HG03139 (cell line): ENCODE measurements at regions not wholly inside any gene's neighbourhood (a gene's known extent, or its start where the extent isn't known, plus 50 kb on each side); places are given as distances from the start of the nearest gene placed in this dataset.

ENCODE experiments used
- ATAC-seq: cut with Tn5 transposase; IDR thresholded peaks from one replicate; pipeline ENCODE4 v1.9.1; 2021; ENCODE audit not compliant: unreplicated experiment

DNA sequence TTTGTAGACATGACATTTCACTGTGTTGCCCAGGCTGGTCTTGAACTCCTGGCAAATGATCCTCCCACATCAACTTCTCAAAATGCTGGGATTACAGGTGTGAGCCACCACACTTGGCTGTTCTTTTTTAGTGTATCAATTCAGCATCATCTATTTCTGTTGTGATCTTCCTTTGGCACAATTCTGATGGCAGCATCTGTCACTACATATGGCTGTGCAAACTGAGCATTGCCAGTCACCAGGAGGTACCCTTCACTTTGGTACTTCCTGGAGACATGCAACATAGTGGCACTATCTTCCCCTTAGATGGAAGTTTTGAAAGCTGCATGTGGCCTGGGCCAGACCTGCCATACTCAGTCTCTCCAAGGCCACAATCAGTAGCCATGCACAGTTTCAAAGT is 467.1 kb upstream of the TMPO start:
- ATAC-seq: no peak

DNA sequence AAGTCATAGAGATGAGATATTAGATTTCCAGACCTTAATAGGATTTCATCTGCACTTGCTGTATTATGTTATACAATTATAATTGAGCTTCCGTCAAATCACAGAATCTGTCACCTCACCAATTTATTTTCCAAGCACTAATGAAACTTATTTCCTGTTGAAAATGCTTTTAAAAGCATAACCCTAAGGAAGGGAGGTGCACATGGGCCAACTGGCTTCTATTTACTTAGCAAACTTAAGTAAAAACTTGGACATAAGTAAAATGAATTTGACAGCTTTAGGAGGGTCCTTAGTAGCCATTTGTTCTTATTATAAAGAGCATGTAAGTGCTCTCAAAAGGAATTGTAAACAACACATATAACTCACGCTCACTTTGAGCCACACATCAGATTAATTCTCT is 462.2 kb upstream of the TMPO start:
- no peak for ATAC-seq

DNA sequence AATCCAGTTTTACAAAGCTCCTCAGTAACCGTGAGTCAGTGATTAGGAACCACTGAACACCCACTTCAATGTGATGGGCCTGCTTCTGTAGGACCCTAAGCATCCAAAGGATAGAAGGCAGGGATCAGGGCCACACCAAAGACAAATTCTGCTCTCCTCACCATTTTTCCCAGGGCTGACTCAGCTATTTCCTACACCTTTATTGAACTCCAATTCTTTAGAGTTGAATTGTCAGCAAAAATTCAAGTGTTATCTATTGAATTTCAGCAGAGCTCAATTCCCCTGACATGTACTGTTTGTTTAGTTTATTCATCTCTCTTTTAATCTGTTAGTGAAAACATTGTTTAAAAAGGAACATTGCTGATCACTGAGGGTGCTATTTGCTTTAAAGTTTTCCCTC is 457.7 kb upstream of the TMPO start:
- no peak for ATAC-seq

DNA sequence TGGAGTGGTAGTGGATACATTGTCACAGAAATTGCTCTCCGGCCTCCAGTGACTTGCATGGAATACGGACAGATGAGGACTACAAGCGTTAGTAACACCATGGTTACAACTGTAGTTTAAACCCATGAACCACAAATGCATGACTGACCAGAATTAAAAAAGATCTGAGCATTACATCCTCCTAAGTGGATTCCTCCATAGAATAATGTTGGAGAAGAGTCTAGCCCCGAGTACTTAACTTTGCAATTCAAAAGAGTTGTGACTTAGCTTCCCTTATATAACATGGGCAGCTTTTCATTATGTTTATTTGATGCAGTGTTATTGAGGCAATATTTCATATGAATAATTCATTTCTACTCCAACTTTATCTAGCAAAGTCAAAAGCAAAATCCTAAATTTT is 457.2 kb upstream of the TMPO start:
- no peak for ATAC-seq

- no peak for ATAC-seq
These were observed 456.6 kb upstream of the TMPO start for GRCh38 chr12:98058838-98059237.

DNA sequence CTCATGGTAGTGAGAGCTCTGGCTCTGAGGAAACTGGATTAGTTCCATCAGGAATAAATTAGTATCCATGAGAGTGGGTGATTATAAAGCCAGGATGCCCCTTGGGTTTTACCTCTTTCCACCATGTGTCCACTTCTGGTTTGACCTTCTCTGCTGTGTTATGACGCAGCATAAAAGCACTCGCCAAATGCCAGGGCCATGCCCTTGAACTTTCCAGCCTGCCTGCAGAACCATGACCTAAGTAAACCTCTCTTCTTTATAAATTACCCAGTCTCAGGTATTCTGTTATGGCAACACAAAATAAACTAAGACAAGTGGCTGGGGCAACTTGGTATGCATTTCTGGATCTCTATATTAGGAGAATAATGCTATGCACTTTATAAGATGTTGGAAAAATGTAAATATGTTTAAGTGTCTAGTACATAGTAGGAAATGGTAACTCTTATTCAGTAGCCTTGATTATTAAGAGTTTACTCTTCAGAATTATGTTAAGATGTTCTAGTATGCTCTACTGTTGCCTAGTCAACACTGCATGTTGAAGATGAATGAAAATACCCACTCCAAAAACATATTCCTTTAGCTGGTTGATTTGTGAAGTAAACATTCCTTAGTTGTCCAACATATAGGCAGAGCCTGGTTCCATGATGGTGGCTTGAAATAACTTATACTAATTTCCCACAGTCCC is 455.6 kb upstream of the TMPO start:
- no peak for ATAC-seq

GRCh38 chr12:98060411-98060810 is 455.0 kb upstream of the TMPO start:
- no peak for ATAC-seq

- ATAC-seq: no peak
These were observed 452.7 kb upstream of the TMPO start for GRCh38 chr12:98062464-98063245.

- no peak for ATAC-seq
These were observed 450.9 kb upstream of the TMPO start for GRCh38 chr12:98064501-98064900.

DNA sequence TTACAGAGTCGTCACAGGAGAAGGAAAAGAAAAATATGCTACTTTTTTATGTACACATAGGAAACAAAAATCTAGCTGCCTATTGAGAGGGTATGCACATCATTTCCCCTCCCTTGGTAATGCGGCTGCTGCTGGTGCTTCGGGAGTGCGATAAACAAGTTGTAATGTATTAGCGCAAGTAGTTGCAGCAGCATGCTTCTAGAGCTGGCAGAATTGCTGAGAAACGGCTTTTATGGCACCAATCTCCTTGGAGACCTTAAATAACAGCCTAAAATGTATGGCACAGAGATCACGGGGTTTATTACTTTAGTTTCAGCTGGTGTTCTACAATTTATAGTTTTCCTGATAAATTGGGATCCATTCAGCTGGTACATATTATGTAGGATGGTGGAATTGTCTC is 447.6 kb upstream of the TMPO start:
- ATAC-seq: no peak

DNA sequence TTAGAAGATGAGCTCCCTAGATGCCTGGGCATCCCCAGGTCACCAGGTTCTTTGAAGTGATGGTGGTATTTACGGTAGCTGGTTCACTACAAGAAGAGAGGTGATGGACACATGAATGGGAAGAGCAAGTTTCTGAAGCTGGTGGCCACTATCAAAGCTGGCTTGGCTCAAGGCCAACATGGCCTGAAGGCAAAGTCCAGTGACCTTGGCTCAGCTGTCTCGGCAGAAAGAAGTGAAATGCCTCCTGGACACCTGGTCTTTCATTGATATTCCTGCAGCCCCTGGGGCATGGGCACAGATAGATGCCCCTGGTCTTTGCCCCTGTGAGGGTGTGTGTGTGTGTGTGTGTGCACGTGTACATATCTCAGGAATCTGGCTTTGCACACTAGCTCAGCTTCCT is 441.8 kb upstream of the TMPO start:
- no peak for ATAC-seq

DNA sequence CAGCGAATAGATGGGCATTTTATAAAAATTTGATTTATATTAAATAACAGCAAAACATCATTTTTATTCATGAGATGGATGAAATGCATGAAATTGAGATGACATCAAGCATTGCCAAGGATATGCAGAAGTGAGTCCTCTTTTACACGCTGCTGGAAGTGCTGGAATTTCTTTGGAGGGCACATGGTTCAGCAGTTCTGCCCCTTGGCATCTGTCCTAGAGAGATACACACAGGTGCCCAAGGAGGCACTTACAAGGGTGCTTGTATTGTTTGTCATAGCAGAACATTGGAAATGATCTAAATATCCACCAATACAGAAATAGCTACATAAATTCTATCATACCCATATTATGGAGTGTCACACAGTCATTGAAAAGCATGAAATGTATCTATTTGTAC is 441.1 kb upstream of the TMPO start:
- no peak for ATAC-seq

DNA sequence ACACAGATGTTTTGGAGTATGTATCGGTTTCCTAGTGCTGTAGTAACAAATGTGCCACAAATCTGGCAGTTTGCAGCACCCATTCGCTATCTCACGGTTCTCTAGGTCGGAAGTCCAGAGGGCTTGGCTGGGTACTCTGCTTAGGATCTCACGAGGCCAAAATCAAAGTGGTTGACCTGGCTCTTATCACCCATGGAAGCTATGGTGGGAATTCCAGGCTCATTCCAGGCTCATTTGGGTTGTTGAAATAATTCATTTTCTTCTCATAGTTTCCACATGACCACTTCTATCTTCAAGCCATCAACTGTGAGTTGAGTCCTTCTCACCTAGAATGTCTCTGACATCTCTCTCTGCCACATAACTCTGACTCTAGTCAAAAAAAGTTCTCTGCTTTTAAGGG is 431.0 kb upstream of the TMPO start:
- ATAC-seq: no peak

- no peak for ATAC-seq
These were observed 430.2 kb upstream of the TMPO start for GRCh38 chr12:98085046-98085755.

- no peak for ATAC-seq
These were observed 424.7 kb upstream of the TMPO start for GRCh38 chr12:98090731-98091130.

DNA sequence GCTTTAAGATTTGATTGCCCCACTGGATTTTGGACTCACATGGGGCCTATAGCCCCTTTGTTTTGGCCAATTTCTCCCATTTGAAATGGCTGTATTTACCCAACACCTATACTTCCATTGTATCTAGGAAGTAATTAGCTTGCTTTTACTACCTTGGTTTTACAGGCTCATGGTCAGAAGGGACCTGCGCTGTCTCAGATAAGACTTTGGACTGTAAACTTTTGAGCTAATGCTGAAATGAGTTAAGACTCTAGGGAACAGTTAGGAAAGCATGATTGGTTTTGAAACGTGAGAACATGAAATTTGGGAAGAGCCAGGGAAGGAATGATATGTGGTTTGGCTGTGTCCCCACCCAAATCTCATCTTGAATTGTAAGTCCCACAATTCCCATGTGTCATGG is 419.0 kb upstream of the TMPO start:
- ATAC-seq: no peak

DNA sequence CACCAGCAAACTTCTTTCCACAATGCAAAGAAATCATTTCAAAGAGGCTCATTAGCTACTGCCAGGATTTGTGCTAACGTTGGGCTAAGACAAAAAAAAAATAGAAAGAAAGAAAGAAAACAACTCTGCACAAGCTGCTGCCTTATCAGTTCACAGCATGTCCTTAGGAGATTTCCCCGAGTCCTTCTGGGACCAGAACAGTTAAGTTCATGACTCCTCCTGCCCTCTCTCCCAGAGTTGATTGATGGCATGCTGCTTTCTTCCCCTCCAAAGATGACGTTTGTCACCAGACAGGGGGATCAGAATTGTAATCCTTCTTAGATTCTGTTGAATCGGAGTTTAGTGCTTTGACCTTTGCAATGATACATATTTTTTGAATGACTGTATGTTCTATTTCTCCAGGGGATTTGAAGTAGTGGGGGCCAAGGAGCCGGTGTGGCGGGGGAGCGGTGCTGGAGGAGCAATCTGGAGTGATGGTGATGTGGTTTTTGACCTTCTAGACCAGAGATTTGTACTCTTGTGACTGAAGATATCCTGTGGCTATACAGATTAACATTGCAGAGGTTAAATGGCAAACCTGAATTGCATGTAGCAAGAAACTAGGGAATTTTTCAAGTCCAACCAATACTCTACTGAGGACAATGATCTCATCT is 409.2 kb upstream of the TMPO start:
- ATAC-seq: no peak

GRCh38 chr12:98109266-98109665 is 406.1 kb upstream of the TMPO start:
- no peak for ATAC-seq

- no peak for ATAC-seq
These were observed 404.9 kb upstream of the TMPO start for GRCh38 chr12:98110536-98110935.

DNA sequence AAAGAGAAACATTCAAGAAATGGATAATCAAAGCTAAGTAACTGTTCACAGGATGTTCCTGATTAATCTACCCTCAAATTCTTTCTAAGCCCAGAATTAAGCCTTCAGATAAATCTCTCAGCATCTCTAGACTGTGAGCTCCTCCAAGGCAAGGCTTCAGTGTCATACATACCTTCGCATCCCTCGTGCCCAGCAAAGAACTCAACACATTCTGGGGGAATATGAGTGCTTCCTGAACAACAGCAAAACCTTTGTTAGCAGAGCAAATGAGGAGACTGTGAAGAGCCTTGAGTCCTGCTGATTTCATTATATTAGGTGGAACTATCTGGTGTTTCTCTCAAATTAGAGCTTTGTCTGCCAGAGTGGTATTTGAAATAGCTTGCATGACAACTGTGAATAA is 401.8 kb upstream of the TMPO start:
- ATAC-seq: no peak

DNA sequence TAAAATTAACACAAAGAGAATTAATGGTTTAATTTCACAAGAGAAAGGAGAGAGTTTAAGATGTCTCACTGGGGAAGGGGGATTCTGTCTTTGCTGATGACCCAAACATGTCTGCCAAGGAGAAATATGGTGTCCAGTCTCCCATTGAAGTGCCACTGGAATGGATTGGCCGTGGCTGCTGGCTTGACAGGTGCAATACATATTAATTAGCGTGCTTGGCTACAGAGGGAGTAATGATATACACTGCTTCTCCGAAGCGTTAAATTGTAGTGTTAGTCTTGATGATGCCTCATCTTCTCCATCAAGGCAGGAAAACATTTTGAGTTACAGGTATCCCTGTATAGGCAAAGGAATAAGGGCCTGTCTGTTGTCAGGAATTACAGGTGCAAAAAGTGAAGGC is 393.4 kb upstream of the TMPO start:
- no peak for ATAC-seq

DNA sequence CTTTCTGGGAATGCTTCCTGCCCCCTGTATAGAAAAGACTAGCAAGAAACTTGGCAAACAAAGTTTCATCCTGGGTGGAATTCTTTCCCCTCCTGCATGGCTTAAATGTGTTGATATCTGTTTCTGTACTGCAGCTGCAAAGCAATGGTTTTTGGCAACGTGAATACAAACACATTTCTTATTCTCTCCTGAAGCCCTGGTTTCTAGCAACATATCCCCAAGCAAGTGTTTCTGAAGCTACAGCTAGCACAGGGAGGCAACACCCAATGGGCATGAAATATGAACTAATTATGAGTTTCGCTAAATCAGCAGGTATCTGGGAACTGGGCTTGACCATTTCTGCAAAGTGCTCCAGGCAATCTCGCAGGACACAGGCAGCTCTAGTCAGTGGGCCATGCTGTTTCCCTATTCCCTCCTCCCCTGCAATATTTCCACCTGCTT is 392.3 kb upstream of the TMPO start:
- ATAC-seq: no peak
